ENCODE measurements at regions not wholly inside any gene's neighbourhood (a gene's known extent, or its start where the extent isn't known, plus 50 kb on each side); places are given as distances from the start of the nearest gene placed in this dataset.
A peak's percentile ranks its signal among the peaks of the same experiment; 100 is the strongest.

GRCh38 chr10:6648894-6649720, 69.0 kb upstream of the PRKCQ start:
- no peak for DNase-seq (ENCODE audit: low read depth in 2 of 2)

- peak; percentile 32 to 44 for DNase-seq (ENCODE audit: low read depth in 2 of 2)
These were observed 67.9 kb upstream of the PRKCQ start for GRCh38 chr10:6647811-6648526.

GRCh38 chr10:6643962-6644361, 63.9 kb upstream of the PRKCQ start:
- DNase-seq (ENCODE audit: low read depth in 2 of 2) = no peak

- DNase-seq (ENCODE audit: low read depth in 2 of 2) = no peak
These were observed 62.8 kb upstream of the PRKCQ start for GRCh38 chr10:6642876-6643275.

GRCh38 chr10:6640433-6641040, 60.5 kb upstream of the PRKCQ start:
- no peak for DNase-seq (ENCODE audit: low read depth in 2 of 2)

- DNase-seq (ENCODE audit: low read depth in 2 of 2) = no peak
These were observed 57.0 kb upstream of the PRKCQ start for GRCh38 chr10:6637053-6637452.

- DNase-seq (ENCODE audit: low read depth in 2 of 2) = no peak
These were observed 55.7 kb upstream of the PRKCQ start for GRCh38 chr10:6635784-6636183.

Measured in stimulated activated CD4-positive, alpha-beta T cell treated with anti-CD3 and anti-CD28 coated beads, Interleukin-1b, Interleukin-23, amount 100 ng/mL, for 1 hour (primary cell).